ENCODE measurements at regions not wholly inside any gene's neighbourhood (a gene's known extent, or its start where the extent isn't known, plus 50 kb on each side); places are given as distances from the start of the nearest gene placed in this dataset.

DNA sequence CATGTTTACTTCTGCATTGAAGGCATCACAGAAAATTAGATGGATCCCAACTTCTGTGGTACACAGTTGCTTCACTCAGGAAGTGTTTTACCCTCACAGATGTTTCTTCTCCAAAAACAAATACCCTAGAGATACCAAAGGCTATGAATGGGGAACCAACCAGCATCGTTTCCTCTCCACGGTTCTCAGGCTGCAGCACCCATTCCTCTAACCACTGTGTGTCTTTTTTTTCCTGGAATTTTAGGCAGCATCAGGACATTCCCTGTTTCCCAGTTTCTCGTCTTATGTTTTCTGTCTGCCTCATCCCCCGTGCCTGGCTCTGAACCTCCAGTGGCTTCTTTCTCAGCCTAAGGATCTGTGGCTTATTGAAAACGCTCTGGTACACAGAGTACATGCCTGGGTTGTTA, 72.0 kb upstream of the TBX5 start:
- H3K27me3 ChIP-seq = peaks cover 0 to 29% of the 10 kb centered on the region in 2 donors

DNA sequence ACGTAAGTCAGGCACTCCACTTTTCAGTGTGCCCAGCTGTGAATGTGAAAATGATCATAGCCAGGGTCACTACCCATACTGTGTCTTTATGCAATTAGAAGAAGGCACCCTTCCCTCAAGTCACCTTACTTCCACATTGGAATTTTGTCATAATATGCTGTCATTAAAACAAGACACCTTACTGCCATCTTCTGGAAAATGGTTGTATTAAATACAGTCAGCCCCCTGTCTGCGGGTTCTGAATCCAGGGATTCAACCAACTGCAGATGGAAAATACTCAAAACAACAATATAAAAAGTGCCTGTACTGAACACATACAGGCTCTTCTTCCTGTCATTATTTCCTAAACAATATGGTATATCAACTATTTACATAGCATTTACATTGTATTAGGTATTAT, 70.2 kb upstream of the TBX5 start:
- DNase-seq = no peak
- Histone ChIP-seq H3K27ac (no peak overlapping the region), H3K9me3 (no peaks in the 10 kb centered on the region), H3K4me1 (peaks cover 0 to 7% (median 0%) of the 10 kb centered on the region in 4 donors), H3K36me3 (no peaks in the 10 kb centered on the region), H3K27me3 (peaks cover 0 to 21% of the 10 kb centered on the region in 2 donors), H3K4me3 (no peak overlapping the region)
- TF ChIP-seq POLR2A (IDR thresholded peaks at IDR 0.05) = no peak
- TF ChIP-seq, protein P1, sequence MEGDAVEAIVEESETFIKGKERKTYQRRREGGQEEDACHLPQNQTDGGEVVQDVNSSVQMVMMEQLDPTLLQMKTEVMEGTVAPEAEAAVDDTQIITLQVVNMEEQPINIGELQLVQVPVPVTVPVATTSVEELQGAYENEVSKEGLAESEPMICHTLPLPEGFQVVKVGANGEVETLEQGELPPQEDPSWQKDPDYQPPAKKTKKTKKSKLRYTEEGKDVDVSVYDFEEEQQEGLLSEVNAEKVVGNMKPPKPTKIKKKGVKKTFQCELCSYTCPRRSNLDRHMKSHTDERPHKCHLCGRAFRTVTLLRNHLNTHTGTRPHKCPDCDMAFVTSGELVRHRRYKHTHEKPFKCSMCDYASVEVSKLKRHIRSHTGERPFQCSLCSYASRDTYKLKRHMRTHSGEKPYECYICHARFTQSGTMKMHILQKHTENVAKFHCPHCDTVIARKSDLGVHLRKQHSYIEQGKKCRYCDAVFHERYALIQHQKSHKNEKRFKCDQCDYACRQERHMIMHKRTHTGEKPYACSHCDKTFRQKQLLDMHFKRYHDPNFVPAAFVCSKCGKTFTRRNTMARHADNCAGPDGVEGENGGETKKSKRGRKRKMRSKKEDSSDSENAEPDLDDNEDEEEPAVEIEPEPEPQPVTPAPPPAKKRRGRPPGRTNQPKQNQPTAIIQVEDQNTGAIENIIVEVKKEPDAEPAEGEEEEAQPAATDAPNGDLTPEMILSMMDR (IDR thresholded peaks at IDR 0.05) = peak in 3 of 6 experiments; percentile 13 to 29 (median 20)

More for the DNA sequence above, 72.0 kb upstream of the TBX5 start:
- H3K9me3 ChIP-seq = no peaks in the 10 kb centered on the region
- H3K4me1 ChIP-seq = peaks cover 0 to 7% (median 0%) of the 10 kb centered on the region in 4 donors
- H3K27ac ChIP-seq = no peak overlapping the region
- TF ChIP-seq POLR2A (IDR thresholded peaks at IDR 0.05) = no peak
- TF ChIP-seq, protein P1 (IDR thresholded peaks at IDR 0.05) = no peak
- DNase-seq = no peak
- H3K4me3 ChIP-seq = no peak overlapping the region
- no peaks in the 10 kb centered on the region for H3K36me3 ChIP-seq

DNA sequence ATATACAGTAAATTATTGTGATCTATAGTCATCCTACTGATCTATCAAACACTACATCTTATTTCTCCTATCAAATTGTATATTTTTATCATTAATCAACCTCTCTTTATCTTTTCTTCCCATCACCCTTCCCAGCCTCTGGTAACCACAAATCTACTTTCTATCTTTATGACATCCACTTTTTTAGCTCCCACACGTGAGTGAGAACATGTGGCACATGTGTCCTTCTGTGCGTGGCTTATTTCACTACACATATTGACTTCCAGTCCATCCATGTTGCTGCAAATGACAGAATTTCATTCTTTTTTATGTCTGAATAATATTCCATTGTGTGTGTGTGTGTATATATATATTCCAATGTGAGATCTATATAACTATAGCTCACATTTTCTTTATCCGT, 67.8 kb upstream of the TBX5 start:
- H3K9me3 ChIP-seq = no peaks in the 10 kb centered on the region
- H3K4me1 ChIP-seq = no peaks in the 10 kb centered on the region
- no peaks in the 10 kb centered on the region for H3K36me3 ChIP-seq
- TF ChIP-seq POLR2A (IDR thresholded peaks at IDR 0.05) = no peak
- TF ChIP-seq, protein P1 (IDR thresholded peaks at IDR 0.05) = no peak
- H3K4me3 ChIP-seq = no peak overlapping the region
- H3K27ac ChIP-seq = no peak overlapping the region
- peaks cover 0 to 5% of the 10 kb centered on the region in 2 donors for H3K27me3 ChIP-seq
- DNase-seq = no peak

DNA sequence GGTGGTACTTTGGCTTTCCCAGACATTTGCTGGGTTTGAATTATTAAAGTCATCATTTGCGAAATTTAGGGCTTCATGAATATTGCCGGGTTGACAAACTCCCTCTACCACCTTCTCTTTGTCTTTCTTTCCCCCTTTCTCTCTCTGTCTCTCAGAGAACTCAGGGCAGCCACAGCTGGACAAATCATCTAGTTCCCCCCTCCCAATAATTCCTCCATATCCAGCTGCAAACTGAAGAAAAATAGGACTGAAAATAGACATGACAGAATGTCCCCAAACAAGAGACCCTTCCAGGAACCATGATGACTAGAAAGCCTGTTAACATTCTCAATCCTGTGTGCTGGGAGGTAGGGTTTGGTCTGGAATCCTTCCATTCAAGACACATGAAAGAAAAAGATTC, 67.1 kb upstream of the TBX5 start:
- Histone ChIP-seq H3K27me3 (no peaks in the 10 kb centered on the region), H3K4me3 (no peak overlapping the region), H3K27ac (no peak overlapping the region), H3K4me1 (no peaks in the 10 kb centered on the region), H3K36me3 (no peaks in the 10 kb centered on the region), H3K9me3 (no peaks in the 10 kb centered on the region)
- DNase-seq = no peak
- TF ChIP-seq, protein P1 (IDR thresholded peaks at IDR 0.05) = no peak
- no peak for TF ChIP-seq POLR2A (IDR thresholded peaks at IDR 0.05)

DNA sequence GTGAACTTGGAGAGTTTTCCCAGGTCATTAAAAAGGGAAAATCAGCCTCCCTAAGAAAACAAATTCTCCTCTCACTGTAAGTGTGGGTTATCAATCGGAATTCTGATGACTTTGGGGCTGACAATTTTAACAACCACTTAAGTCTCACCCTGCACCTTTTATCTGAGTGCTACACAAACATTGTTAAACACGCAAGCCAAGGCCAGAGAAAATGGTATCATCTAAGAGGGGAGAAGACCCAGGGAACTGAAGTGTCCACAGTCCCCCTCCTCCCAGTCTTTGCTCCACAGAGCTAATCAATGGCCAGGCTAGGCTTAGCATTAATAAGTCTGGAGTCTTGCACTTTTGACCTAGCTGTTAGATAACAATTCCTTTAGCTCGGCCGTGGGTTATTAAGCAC, 51.7 kb upstream of the TBX5 start:
- Histone ChIP-seq H3K4me1 (no peaks in the 10 kb centered on the region), H3K36me3 (no peaks in the 10 kb centered on the region), H3K27ac (no peak overlapping the region), H3K9me3 (no peaks in the 10 kb centered on the region), H3K27me3 (no peaks in the 10 kb centered on the region), H3K4me3 (no peak overlapping the region)
- TF ChIP-seq POLR2A (IDR thresholded peaks at IDR 0.05) = no peak
- TF ChIP-seq, protein P1 (IDR thresholded peaks at IDR 0.05) = no peak
- DNase-seq = no peak
